GM13976 (cell line): ENCODE measurements at regions not wholly inside any gene's neighbourhood (a gene's known extent, or its start where the extent isn't known, plus 50 kb on each side); places are given as distances from the start of the nearest gene placed in this dataset.

Experiments used
- DNase-seq: peaks from one replicate; pipeline ENCODE4 v3.0.0; 2012; ENCODE audit warnings: low spot score
- in situ Hi-C: fragments of 300-500 bp; cut with MboI; formaldehyde crosslinking; loops from one replicate; pipeline ENCODE4 v1.12.0; 2022; ENCODE audit warnings: low sequenced_read_pairs, mixed read lengths, inconsistent platforms; ENCODE audit not compliant: unreplicated experiment
- TF ChIP-seq, protein P1 (sequence below): IDR thresholded peaks from 2 replicates; pipeline ENCODE4 v1.5.1; 2012; ENCODE audit warnings: borderline replicate concordance, mild to moderate bottlenecking; ENCODE audit not compliant: insufficient read depth; ENCODE audit errors: extremely low read depth, missing control alignments, control extremely low read depth

DNA sequence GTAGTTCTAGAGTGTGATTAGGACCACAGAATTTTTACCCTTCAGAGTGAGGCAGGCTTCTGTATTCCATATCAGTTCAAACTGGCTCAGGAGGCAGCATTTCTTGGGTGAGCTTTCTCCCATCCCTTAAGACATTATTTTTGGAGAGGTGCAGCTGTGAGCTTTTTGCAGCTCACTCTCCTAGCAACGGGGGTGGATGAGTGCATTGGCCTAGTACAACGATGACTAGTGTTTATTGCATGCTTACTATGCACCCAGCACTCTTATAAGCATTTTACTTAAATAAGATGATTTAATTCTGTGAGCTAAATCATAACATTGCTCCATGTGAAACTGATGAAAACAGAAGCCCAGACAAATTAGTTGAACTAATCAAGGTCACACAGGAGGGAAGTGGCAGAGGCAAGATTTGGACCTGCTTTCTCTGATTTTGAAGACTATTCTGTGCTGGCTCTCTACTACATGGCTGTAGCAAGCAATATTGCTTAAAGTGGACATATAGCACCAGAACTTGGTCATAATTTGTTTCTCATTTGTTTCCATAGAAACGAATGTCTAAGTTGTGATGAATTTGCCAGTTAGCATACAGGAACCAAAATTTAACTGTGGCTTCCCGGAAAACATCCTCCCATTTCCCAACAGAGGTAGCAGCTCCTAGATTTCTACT is 372.1 kb upstream of the RIOK2 start:
- DNase-seq, result no peak
- in situ Hi-C loops, result no loop called here
- TF ChIP-seq, protein P1, sequence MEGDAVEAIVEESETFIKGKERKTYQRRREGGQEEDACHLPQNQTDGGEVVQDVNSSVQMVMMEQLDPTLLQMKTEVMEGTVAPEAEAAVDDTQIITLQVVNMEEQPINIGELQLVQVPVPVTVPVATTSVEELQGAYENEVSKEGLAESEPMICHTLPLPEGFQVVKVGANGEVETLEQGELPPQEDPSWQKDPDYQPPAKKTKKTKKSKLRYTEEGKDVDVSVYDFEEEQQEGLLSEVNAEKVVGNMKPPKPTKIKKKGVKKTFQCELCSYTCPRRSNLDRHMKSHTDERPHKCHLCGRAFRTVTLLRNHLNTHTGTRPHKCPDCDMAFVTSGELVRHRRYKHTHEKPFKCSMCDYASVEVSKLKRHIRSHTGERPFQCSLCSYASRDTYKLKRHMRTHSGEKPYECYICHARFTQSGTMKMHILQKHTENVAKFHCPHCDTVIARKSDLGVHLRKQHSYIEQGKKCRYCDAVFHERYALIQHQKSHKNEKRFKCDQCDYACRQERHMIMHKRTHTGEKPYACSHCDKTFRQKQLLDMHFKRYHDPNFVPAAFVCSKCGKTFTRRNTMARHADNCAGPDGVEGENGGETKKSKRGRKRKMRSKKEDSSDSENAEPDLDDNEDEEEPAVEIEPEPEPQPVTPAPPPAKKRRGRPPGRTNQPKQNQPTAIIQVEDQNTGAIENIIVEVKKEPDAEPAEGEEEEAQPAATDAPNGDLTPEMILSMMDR, result no peak

DNA sequence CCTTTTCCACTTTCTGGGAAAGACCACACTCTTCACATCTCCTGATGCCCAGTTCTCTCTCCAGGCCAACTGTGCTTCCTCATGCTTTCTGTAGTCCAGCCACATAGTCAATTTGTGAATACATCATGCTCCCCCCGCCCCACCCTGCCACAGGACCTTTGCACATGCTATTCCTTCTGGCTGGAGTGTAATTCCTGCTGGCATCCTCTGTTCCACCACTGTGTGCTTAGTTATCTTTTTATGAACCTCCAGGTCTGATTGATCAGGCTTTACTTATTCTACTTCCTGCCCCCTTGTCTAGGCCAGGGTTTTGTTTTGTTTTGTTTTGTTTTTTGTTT is 372.6 kb upstream of the RIOK2 start:
- TF ChIP-seq, protein P1, result no peak
- in situ Hi-C loops, result no loop called here
- DNase-seq, result no peak

DNA sequence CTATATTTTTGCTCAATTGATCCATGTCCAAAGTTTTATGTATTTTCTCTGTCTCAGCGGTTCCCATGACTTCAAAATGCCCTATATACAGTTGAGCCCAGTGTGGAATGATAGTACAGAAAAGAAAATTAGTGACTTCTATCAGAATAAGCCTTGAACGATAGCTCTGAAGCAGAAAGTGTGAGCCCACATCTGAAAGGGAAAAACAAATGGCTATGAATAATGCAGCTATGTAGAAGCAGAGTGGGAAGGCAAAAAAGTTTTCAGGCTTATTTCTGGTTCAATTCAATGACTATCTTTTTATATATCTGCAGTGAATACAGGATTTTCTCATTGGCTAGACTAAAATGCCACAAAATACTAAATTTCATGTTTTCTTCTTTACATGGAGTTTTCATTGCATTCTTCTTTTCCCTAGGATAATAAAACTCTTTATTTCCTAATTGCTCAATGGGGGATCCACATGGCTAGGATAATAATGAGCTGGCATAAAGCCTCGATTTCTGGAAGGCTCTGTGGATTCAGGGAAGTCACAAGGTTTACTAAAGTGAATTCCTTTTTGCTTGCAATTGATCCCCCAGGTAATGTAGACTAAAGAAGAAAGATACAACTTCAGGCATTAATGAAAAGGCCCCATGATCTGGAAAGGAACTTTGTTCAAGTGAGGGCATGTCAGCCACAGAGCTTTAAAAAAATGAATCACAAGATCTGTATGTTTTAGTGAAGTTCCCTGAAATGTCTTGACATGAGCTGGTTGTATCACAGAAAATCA is 377.0 kb upstream of the RIOK2 start:
- TF ChIP-seq, protein P1, result no peak
- DNase-seq, result no peak
- in situ Hi-C loops, result no loop called here

DNA sequence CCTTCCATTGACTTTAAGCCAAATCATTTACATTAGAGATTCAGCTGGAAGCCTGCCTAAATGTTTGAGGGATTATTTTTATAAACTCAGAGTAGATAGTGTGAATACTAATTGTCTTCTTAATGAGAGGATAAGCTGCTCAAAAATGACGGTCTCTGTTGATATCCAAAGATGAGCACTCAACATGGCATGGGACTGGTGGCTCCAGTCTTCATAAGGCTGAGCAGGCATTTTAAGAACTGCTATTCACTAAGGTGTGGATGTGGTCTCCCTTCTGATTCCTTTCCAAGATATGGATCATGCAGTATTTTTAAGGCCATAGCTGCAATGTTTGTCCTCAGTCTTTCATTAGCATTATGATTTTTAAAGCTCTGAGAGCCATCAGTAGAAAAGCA is 377.5 kb upstream of the RIOK2 start:
- TF ChIP-seq, protein P1, result no peak
- in situ Hi-C loops, result no loop called here
- no peak for DNase-seq

DNA sequence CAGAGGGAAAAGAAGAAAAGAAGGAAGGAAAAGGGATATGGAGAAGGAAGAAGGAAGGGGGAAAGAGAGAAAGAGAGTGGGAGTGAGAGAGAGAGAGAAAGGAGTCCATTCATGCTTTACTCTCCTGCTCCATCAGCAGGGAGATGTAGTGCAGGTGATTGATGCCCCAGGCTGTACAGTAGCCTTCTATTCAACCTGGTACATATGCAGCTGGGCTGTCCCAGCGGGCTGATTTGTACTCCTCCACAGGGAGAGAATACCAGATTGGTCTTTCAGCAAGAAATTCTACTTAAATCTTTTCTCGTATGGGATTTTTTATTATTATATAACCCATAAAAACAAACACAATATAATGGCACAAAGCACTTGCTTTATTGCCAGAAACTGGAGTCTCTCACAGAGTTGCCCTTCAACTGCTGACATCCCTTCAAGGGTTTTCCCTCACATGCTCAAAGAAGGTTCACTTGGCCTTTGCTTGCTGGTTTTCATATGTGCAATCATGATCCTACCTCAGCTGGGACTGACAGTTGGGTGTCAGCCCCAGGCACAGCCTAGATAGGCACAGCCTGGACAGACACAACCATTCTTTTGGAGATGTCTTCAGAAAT is 380.1 kb upstream of the RIOK2 start:
- TF ChIP-seq, protein P1, result no peak
- in situ Hi-C loops, result no loop called here
- no peak for DNase-seq

DNA sequence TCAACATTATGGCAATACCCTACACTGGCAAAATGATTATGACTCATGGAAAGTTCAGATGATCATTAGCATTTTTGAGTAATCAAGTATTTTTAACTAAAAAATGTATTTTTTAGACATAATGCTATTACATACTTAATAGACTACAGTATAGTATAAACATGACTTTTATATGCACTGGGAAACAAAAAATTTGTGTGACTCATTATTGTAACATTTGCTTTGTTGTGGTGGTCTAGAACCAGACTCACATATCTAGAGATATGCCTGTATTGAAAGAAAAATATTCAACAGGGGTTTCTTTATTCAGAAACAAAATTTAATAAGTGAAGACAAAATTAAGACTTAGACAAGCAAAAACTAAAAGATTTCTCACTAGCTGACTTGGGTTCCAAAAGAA is 385.3 kb upstream of the RIOK2 start:
- TF ChIP-seq, protein P1, result no peak
- DNase-seq, result no peak
- in situ Hi-C loops, result no loop called here
